ENCODE measurements at regions not wholly inside any gene's neighbourhood (a gene's known extent, or its start where the extent isn't known, plus 50 kb on each side); places are given as distances from the start of the nearest gene placed in this dataset.

- H3K4me3 ChIP-seq (ENCODE audit: low read depth, low read length): no peak overlapping the region
- TF ChIP-seq, protein P1, sequence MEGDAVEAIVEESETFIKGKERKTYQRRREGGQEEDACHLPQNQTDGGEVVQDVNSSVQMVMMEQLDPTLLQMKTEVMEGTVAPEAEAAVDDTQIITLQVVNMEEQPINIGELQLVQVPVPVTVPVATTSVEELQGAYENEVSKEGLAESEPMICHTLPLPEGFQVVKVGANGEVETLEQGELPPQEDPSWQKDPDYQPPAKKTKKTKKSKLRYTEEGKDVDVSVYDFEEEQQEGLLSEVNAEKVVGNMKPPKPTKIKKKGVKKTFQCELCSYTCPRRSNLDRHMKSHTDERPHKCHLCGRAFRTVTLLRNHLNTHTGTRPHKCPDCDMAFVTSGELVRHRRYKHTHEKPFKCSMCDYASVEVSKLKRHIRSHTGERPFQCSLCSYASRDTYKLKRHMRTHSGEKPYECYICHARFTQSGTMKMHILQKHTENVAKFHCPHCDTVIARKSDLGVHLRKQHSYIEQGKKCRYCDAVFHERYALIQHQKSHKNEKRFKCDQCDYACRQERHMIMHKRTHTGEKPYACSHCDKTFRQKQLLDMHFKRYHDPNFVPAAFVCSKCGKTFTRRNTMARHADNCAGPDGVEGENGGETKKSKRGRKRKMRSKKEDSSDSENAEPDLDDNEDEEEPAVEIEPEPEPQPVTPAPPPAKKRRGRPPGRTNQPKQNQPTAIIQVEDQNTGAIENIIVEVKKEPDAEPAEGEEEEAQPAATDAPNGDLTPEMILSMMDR (IDR thresholded peaks at IDR 0.05; ENCODE audit: borderline replicate concordance, insufficient read depth, low read depth, low read length): no peak
Observed at GRCh38 chr2:47655563-47655880, 84.7 kb upstream of the KCNK12 start.

- TF ChIP-seq, protein P1 (IDR thresholded peaks at IDR 0.05; ENCODE audit: borderline replicate concordance, insufficient read depth, low read depth, low read length): no peak
- no peak overlapping the region for H3K4me3 ChIP-seq (ENCODE audit: low read depth, low read length)
Observed at GRCh38 chr2:47654790-47655562, 84.2 kb upstream of the KCNK12 start.

DNA sequence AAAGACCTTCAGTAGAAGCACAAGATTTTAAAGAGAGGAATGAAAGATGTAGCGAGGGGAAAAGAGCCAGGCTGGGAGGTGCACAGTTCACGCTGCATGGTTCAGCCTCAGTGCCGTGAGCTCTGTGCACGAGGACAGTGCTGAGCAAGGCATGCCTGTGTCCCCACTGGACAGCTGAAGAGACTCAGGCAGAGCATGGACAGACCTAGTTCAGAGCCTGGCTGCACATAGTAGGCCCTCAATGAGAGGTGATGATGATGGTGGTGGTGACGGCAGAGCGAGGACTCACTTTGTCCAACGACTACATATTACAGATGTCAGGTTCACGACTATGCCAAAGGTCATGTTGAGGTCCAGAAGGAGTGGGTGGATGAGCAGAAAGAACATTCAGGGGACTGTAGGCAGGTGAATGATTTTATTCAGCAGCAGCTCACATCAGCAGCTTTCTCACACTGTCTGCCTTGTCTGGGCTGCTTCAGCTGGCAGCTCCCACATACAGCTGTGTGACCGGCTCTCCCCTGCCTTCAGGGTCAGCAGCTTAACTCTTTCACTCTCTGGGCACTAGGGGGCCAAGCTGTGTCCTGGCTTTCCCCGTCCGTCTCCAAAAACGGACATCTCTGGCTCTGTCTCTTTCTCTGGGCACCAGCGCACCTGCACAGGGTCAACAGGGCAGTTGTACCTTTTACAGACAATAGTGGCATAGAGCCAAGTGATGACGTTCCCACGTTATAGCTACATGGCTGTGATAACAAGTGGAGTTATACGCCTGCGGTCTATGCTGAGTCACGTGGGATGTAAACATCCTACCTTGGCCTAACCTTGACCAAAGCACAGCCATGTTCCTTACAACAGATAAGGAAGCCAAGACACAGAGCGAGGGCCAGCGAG, 83.4 kb upstream of the KCNK12 start:
- TF ChIP-seq, protein P1 (IDR thresholded peaks at IDR 0.05; ENCODE audit: borderline replicate concordance, insufficient read depth, low read depth, low read length): peak; percentile 57
- no peak overlapping the region for H3K4me3 ChIP-seq (ENCODE audit: low read depth, low read length)

DNA sequence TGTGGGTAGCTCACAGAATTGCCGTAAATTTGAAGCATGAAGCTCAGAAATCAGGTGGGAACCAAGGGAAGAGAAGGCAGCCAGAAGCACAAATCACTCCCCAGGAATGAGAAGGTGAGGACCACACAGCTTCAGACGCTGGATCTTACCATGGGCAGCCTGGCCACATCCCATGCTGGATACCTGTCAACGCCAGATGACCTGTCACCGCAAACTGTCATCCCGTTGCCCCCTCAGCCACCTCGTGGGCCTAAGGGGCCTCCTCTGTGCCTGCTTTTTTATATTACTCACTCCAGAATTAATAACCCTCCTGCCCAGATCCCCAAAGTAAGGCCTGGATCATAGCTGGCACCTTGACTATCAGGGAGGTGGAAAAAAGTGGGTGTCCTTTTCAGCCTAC, 82.3 kb upstream of the KCNK12 start:
- TF ChIP-seq, protein P1 (IDR thresholded peaks at IDR 0.05; ENCODE audit: borderline replicate concordance, insufficient read depth, low read depth, low read length): no peak
- no peak overlapping the region for H3K4me3 ChIP-seq (ENCODE audit: low read depth, low read length)

GRCh38 chr2:47652061-47652690, 81.4 kb upstream of the KCNK12 start:
- no peak overlapping the region for H3K4me3 ChIP-seq (ENCODE audit: low read depth, low read length)
- TF ChIP-seq, protein P1 (IDR thresholded peaks at IDR 0.05; ENCODE audit: borderline replicate concordance, insufficient read depth, low read depth, low read length): no peak

DNA sequence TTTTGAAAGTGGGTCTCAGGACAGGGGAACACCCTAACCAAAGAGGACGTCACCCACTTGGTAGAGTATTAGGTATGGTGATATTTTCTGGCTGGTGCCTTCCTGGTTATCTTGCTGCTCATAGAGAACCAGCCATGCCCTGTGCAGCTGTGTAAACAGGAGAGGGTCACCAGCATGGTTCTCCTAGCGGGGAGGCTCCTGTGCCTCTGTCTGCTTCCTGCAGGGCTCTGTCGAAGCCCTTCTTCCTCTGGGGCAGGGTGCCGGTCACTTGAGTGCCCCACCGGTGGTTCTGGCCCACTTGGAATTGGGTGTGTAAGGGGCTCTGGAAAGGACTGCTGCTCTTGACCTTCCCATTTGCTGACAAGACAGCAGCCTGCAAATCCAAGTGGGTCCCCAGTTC, 80.5 kb upstream of the KCNK12 start:
- H3K4me3 ChIP-seq (ENCODE audit: low read depth, low read length): no peak overlapping the region
- TF ChIP-seq, protein P1 (IDR thresholded peaks at IDR 0.05; ENCODE audit: borderline replicate concordance, insufficient read depth, low read depth, low read length): no peak
